C4-2B (cell line): ENCODE measurements at regions not wholly inside any gene's neighbourhood (a gene's known extent, or its start where the extent isn't known, plus 50 kb on each side); places are given as distances from the start of the nearest gene placed in this dataset.

ENCODE experiments used
- ZFX ChIP-seq: fragments of 450-650 bp; IDR thresholded peaks from 2 replicates; pipeline ENCODE4 v1.6.1; 2017
- TF ChIP-seq, protein P1 (sequence below): fragments of 450-650 bp; conservative IDR thresholded peaks from 2 replicates; pipeline ENCODE4 v1.5.1; 2017; ENCODE audit warnings: mild to moderate bottlenecking

DNA sequence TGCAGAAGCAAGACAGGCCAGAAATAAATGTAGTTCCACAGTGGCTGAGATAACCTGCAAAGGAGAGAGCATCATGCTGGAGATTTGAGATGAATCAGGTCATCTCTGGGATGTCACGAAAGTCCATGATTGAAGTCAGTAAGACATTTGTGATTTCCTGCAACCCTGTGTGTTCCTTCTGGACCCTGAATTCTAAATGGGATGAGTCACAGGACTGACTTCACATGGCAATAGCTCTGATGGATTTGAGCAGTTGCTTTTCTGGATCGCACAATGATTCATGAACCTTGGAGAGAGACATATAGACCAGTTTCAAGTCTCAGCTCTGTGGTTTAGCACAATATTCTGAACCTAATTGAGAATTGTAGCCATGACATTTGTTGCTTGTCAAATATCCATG, 102.9 kb downstream of the TSN start:
- TF ChIP-seq, protein P1, sequence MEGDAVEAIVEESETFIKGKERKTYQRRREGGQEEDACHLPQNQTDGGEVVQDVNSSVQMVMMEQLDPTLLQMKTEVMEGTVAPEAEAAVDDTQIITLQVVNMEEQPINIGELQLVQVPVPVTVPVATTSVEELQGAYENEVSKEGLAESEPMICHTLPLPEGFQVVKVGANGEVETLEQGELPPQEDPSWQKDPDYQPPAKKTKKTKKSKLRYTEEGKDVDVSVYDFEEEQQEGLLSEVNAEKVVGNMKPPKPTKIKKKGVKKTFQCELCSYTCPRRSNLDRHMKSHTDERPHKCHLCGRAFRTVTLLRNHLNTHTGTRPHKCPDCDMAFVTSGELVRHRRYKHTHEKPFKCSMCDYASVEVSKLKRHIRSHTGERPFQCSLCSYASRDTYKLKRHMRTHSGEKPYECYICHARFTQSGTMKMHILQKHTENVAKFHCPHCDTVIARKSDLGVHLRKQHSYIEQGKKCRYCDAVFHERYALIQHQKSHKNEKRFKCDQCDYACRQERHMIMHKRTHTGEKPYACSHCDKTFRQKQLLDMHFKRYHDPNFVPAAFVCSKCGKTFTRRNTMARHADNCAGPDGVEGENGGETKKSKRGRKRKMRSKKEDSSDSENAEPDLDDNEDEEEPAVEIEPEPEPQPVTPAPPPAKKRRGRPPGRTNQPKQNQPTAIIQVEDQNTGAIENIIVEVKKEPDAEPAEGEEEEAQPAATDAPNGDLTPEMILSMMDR: no peak
- TF ChIP-seq ZFX: no peak
